GM18870 (cell line): ENCODE measurements at regions not wholly inside any gene's neighbourhood (a gene's known extent, or its start where the extent isn't known, plus 50 kb on each side); places are given as distances from the start of the nearest gene placed in this dataset.
A peak's percentile ranks its signal among the peaks of the same experiment; 100 is the strongest.
"Not testable (repeated sequence)": the region's sequence is repeated elsewhere in the genome, so short reads cannot be mapped to it uniquely, and the experiment has no call there.

Experiments
- ATAC-seq: cut with Tn5 transposase; IDR thresholded peaks from one replicate; pipeline ENCODE4 v1.9.1; 2021; ENCODE audit warnings: moderate library complexity; ENCODE audit not compliant: unreplicated experiment

GRCh38 chr4:189784651-189785050 is 156.0 kb upstream of the FRG1 start:
- ATAC-seq, result no peak

- ATAC-seq, result no peak
Observed at GRCh38 chr4:189785257-189785656, 155.4 kb upstream of the FRG1 start.

GRCh38 chr4:189786447-189786846 is 154.2 kb upstream of the FRG1 start:
- no peak for ATAC-seq

GRCh38 chr4:189787216-189788031 is 153.2 kb upstream of the FRG1 start:
- no peak for ATAC-seq

- ATAC-seq, result peak; percentile 89
Observed at GRCh38 chr4:189792924-189793618, 147.6 kb upstream of the FRG1 start.

- no peak for ATAC-seq
Observed at GRCh38 chr4:189800545-189801088, 140.1 kb upstream of the FRG1 start.

GRCh38 chr4:189802884-189803283 is 137.8 kb upstream of the FRG1 start:
- no peak for ATAC-seq

GRCh38 chr4:189804894-189805293 is 135.8 kb upstream of the FRG1 start:
- ATAC-seq, result no peak

GRCh38 chr4:189806506-189806905 is 134.2 kb upstream of the FRG1 start:
- ATAC-seq, result no peak

- no peak for ATAC-seq
Observed at GRCh38 chr4:189807031-189807430, 133.6 kb upstream of the FRG1 start.

- ATAC-seq, result no peak
Observed at GRCh38 chr4:189809241-189809735, 131.4 kb upstream of the FRG1 start.

- no peak for ATAC-seq
Observed at GRCh38 chr4:189809839-189810238, 130.8 kb upstream of the FRG1 start.

GRCh38 chr4:189810318-189811181 is 130.1 kb upstream of the FRG1 start:
- ATAC-seq, result not testable (repeated sequence)

- no peak for ATAC-seq
Observed at GRCh38 chr4:189815404-189816192, 125.1 kb upstream of the FRG1 start.

GRCh38 chr4:189822326-189822725 is 118.3 kb upstream of the FRG1 start:
- ATAC-seq, result no peak

- no peak for ATAC-seq
Observed at GRCh38 chr4:189823591-189823990, 117.1 kb upstream of the FRG1 start.

GRCh38 chr4:189825466-189825865 is 115.2 kb upstream of the FRG1 start:
- ATAC-seq, result no peak

- ATAC-seq, result no peak
Observed at GRCh38 chr4:189826657-189827056, 114.0 kb upstream of the FRG1 start.

GRCh38 chr4:189828081-189828697 is 112.5 kb upstream of the FRG1 start:
- ATAC-seq, result no peak

GRCh38 chr4:189832528-189832927 is 108.1 kb upstream of the FRG1 start:
- no peak for ATAC-seq
